Astrocyte (in vitro differentiated cells and primary cell): ENCODE measurements at regions not wholly inside any gene's neighbourhood (a gene's known extent, or its start where the extent isn't known, plus 50 kb on each side); places are given as distances from the start of the nearest gene placed in this dataset.
"Not testable (repeated sequence)": the region's sequence is repeated elsewhere in the genome, so short reads cannot be mapped to it uniquely, and the experiment has no call there.

Experiments used
- EZH2 ChIP-seq: IDR thresholded peaks from 2 replicates; pipeline ENCODE4 v1.6.1; 2012; ENCODE audit warnings: mild to moderate bottlenecking, low read length, inconsistent platforms; ENCODE audit not compliant: insufficient read depth
- TF ChIP-seq, protein P1 (sequence below): IDR thresholded peaks from 2 replicates; pipeline ENCODE4 v1.5.1; 2011; ENCODE audit warnings: low read depth, mild to moderate bottlenecking, inconsistent platforms, low read length, moderate library complexity; ENCODE audit not compliant: insufficient read depth

DNA sequence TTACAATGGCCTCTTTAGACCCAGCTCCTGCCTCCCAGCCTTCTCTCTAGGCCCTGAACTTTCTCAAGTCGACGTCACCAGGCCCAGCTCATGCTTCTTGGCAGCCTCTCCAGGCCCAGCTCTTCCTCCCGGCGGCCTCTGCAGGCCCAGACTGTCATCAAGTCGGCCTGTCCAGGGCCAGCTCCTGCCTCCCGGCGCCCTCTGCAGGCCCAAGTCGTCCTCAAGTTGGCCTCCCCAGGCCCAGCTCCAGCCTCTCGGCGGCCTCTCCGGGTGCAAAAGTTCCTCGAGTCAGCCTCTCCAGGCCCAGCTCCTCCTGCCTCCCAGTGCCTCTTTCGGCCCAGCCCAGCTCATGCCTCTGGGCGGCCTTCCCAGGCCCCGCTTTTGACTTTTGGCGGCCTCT lies 158.1 kb upstream of the CDK13 start:
- not testable (repeated sequence) for TF ChIP-seq EZH2
- TF ChIP-seq, protein P1, sequence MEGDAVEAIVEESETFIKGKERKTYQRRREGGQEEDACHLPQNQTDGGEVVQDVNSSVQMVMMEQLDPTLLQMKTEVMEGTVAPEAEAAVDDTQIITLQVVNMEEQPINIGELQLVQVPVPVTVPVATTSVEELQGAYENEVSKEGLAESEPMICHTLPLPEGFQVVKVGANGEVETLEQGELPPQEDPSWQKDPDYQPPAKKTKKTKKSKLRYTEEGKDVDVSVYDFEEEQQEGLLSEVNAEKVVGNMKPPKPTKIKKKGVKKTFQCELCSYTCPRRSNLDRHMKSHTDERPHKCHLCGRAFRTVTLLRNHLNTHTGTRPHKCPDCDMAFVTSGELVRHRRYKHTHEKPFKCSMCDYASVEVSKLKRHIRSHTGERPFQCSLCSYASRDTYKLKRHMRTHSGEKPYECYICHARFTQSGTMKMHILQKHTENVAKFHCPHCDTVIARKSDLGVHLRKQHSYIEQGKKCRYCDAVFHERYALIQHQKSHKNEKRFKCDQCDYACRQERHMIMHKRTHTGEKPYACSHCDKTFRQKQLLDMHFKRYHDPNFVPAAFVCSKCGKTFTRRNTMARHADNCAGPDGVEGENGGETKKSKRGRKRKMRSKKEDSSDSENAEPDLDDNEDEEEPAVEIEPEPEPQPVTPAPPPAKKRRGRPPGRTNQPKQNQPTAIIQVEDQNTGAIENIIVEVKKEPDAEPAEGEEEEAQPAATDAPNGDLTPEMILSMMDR: not testable (repeated sequence)
